Uterus (tissue), 2 donors: ENCODE measurements at regions not wholly inside any gene's neighbourhood (a gene's known extent, or its start where the extent isn't known, plus 50 kb on each side); places are given as distances from the start of the nearest gene placed in this dataset.

Source experiments
- CTCF ChIP-seq, 4 experiments: fragments of 200-600 bp in 2 of 4; fragments of 450-650 bp in 2 of 4; sonication (generic) in 2 of 4; IDR thresholded peaks; one replicate each; pipeline ENCODE4 v1.5.1; 2016 to 2019; ENCODE audit warnings: antibody characterized with exemption in 4 of 4, mild to moderate bottlenecking in 2 of 4, moderate library complexity in 1 of 4
- POLR2A ChIP-seq, 2 donors: fragments of 450-650 bp; IDR thresholded peaks; one replicate each; pipeline ENCODE4 v1.6.1; 2016; ENCODE audit warnings: antibody characterized with exemption in 2 of 2, mild to moderate bottlenecking in 1 of 2, moderate library complexity in 1 of 2

- TF ChIP-seq CTCF (IDR thresholded peaks at IDR 0.05), result no peak
- TF ChIP-seq POLR2A (IDR thresholded peaks at IDR 0.05), result no peak
Measured at GRCh38 chr2:38146907-38147307, 71.0 kb upstream of the CYP1B1 start.
